Retinal pigment epithelial cell (primary cell): ENCODE measurements at regions not wholly inside any gene's neighbourhood (a gene's known extent, or its start where the extent isn't known, plus 50 kb on each side); places are given as distances from the start of the nearest gene placed in this dataset.
"Not testable (repeated sequence)": the region's sequence is repeated elsewhere in the genome, so short reads cannot be mapped to it uniquely, and the experiment has no call there.

Experiments
- DNase-seq: peaks from one replicate; pipeline ENCODE4 v3.0.0-alpha.2; 2010; ENCODE audit warnings: low read depth
- H3K4me3 ChIP-seq: 2 replicates; pipeline ENCODE4 v1.5.1; 2011; ENCODE audit warnings: mild to moderate bottlenecking, low read length, control low read depth, moderate library complexity
- CTCF ChIP-seq: conservative IDR thresholded peaks from 2 replicates; pipeline ENCODE4 v1.5.1; 2011; ENCODE audit warnings: low read depth, low read length, control low read depth, inconsistent platforms

DNA sequence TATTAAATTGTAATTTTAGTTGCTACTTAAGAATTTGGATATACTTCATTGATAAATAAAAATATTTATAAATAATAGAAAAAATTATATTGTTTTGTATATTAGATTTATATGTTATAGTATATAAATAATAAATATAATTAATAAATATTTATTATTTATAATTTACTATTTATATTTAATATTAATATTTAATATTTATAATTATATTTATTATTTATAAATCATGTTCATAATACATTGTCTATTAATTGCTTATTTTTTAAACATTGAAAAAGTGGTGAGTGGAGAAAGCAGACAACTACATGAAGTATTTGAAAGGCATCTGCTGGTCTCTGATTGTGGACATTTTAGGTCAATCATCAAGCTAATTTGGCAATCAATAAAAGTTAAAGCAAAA lies 464.5 kb downstream of the MMUT start:
- no peak for TF ChIP-seq CTCF
- no peak overlapping the region for H3K4me3 ChIP-seq
- DNase-seq: no peak

GRCh38 chr6:48996461-48997119 lies 466.5 kb downstream of the MMUT start:
- no peak overlapping the region for H3K4me3 ChIP-seq
- no peak for DNase-seq
- TF ChIP-seq CTCF: no peak

GRCh38 chr6:48994811-48995210 lies 468.2 kb downstream of the MMUT start:
- no peak for DNase-seq
- no peak for TF ChIP-seq CTCF
- H3K4me3 ChIP-seq: no peak overlapping the region

DNA sequence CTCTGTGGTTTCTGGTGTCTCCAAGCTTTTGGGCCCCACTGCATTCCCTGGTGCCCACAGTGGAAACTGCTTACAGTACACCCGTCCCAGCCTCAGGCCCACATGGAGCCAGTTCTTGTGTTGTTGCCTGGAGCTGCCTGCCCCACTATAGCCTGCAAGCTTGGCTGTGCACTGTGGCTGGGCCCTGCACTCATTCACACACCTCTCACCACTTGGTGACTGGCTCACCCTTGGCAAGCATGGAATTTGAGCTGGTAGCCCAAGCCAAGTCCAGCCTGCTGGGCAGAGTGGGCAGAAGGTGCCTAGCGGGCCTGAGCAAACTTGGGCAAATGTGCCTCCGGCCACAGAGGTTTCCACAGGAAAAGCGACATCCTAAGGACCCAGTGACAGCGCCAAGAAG lies 472.3 kb downstream of the MMUT start:
- no peak for TF ChIP-seq CTCF
- H3K4me3 ChIP-seq: no peak overlapping the region
- no peak for DNase-seq

DNA sequence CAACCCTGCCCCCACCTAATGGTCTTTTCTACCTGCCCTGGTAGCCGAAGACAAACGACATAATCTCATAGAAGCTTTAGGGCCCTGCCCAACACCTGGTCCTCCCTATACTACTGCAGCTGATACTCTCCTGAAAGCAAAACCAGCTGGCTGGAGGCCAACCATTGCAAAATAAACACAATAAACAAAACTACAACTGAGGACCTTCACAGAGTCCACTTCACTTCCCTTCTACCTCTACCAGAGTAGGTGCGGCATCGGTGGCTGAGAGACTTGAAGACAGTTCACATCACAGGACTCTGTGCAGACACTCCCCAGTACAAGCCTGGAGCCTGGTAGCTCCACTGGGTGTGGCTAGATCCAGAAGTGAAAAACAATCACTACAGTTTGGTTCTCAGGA lies 476.2 kb downstream of the MMUT start:
- no peak for DNase-seq
- no peak for TF ChIP-seq CTCF
- no peak overlapping the region for H3K4me3 ChIP-seq

DNA sequence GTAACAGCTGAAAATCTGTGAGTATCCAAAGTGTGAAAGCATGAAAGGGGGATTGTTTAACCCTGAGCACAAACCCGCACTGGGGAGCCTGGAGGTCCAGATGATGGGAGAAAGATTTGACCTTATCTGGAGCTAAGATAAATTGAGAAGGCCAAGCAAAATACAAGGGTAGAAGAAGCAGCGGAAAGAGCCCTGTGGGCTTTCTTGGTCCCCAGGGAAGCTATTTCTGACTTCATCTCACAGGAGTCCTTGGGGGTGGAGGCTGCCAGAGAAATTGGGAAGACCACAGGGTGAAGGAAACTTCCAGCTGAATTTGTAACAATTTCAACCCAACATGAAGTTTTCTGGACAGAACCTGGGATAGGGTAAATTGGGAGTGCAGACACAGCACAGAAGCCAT lies 476.9 kb downstream of the MMUT start:
- no peak overlapping the region for H3K4me3 ChIP-seq
- no peak for DNase-seq
- no peak for TF ChIP-seq CTCF

DNA sequence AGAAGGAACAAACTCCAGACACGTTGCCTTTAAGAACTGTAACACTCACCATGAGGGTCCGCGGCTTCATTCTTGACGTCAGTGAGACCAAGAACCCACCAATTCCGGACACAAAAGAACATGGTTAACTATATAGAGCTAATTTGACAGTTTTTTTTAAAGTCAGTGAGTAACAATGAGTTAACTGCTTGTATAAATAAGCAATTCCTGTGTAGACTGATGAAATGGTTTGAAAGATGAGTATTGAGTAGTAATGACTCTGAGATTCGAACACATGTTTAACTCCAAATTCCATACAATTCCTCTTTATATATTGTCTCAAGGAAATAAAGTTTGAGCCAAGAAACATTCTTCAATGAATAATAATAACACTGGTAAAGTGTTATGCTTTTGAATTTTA lies 478.0 kb downstream of the MMUT start:
- H3K4me3 ChIP-seq: no peak overlapping the region
- no peak for TF ChIP-seq CTCF
- DNase-seq: no peak

DNA sequence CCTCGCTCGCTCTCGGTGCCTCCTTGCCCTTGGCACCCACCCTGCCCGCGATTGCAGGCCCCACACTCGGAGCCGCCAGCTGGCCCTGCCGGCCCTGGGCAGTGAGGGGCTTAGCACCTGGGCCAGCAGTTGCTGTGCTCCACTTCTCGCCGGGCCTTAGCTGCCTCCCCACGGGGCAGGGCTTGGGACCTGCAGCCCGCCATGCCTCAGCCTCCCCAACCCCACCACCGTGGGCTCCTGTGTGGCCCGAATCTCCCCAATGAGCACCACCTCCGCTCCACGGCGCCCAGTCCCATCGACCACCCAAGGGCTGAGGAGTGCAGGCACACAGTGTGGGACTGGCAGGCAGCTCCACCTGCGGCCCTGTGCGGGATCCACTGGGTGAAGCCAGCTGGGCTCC lies 479.1 kb downstream of the MMUT start:
- not testable (repeated sequence) for H3K4me3 ChIP-seq, DNase-seq
